ENCODE measurements at regions not wholly inside any gene's neighbourhood (a gene's known extent, or its start where the extent isn't known, plus 50 kb on each side); places are given as distances from the start of the nearest gene placed in this dataset.

- TF ChIP-seq, protein P1, sequence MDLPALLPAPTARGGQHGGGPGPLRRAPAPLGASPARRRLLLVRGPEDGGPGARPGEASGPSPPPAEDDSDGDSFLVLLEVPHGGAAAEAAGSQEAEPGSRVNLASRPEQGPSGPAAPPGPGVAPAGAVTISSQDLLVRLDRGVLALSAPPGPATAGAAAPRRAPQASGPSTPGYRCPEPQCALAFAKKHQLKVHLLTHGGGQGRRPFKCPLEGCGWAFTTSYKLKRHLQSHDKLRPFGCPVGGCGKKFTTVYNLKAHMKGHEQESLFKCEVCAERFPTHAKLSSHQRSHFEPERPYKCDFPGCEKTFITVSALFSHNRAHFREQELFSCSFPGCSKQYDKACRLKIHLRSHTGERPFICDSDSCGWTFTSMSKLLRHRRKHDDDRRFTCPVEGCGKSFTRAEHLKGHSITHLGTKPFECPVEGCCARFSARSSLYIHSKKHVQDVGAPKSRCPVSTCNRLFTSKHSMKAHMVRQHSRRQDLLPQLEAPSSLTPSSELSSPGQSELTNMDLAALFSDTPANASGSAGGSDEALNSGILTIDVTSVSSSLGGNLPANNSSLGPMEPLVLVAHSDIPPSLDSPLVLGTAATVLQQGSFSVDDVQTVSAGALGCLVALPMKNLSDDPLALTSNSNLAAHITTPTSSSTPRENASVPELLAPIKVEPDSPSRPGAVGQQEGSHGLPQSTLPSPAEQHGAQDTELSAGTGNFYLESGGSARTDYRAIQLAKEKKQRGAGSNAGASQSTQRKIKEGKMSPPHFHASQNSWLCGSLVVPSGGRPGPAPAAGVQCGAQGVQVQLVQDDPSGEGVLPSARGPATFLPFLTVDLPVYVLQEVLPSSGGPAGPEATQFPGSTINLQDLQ (CRISPR knock-in tag; IDR thresholded peaks at IDR 0.05): no peak
Measured at GRCh38 chr17:53471514-53471913, 351.2 kb upstream of the KIF2B start (continued).

- H3K4me2 ChIP-seq (ENCODE audit: low read depth, low read length): no peak overlapping the region
- CTCF ChIA-PET (ENCODE audit: low intra/inter-chr PET ratio, low total read pairs): no interaction called here
- DNase-seq (ENCODE audit: low spot score) (no peak), ATAC-seq (no peak), FAIRE-seq (no peak)
- in situ Hi-C loops (cut with HindIII; ENCODE audit: extremely low pct_ligation_motif_present, low pct_unique_long_range_greater_than_20kb) (no loop called here), intact Hi-C loops (cut with micrococcal nuclease; ENCODE audit: unreplicated experiment) (no loop called here)
- no peaks in the 10 kb centered on the region for H3K4me1 ChIP-seq (ENCODE audit: insufficient read depth, low read length)
- H2AFZ ChIP-seq (ENCODE audit: low read length): no peak overlapping the region
- H3K79me2 ChIP-seq (ENCODE audit: insufficient read depth, low read length): no peaks in the 10 kb centered on the region
- H3K27me3 ChIP-seq (ENCODE audit: control insufficient read depth in 1 of 2, insufficient read depth in 2 of 2, low read length in 2 of 2): no peaks in the 10 kb centered on the region
- WGBS (ENCODE audit: low lambda C conversion rate): 3% methylated on average over 1 of the region's 1 CpG
- H4K20me1 ChIP-seq (ENCODE audit: insufficient read depth, low read length): no peaks in the 10 kb centered on the region
- no peak overlapping the region for H3K4me3 ChIP-seq (replicated peaks in 1 of 3; ENCODE audit: insufficient read depth in 1 of 3, low read depth in 2 of 3, low read length in 3 of 3)
- TF ChIP-seq GLI4 (CRISPR knock-in tag; IDR thresholded peaks at IDR 0.05; ENCODE audit: borderline replicate concordance) (no peak), ZBTB21 (CRISPR knock-in tag; IDR thresholded peaks at IDR 0.05) (no peak), ZNF580 (CRISPR knock-in tag; IDR thresholded peaks at IDR 0.05; ENCODE audit: borderline replicate concordance, low read depth) (no peak), MAF1 (CRISPR knock-in tag; IDR thresholded peaks at IDR 0.05; ENCODE audit: borderline replicate concordance) (no peak), ZNF747 (CRISPR knock-in tag; IDR thresholded peaks at IDR 0.05; ENCODE audit: borderline replicate concordance) (no peak), SMARCE1 (IDR thresholded peaks at IDR 0.05; ENCODE audit: borderline replicate concordance) (no peak), SMC3 (IDR thresholded peaks at IDR 0.05; ENCODE audit: low read length) (no peak), ZFYVE20 (CRISPR knock-in tag; IDR thresholded peaks at IDR 0.05; ENCODE audit: borderline replicate concordance, low read depth) (no peak), ZNF567 (CRISPR knock-in tag; IDR thresholded peaks at IDR 0.05; ENCODE audit: borderline replicate concordance) (no peak), ZNF224 (CRISPR knock-in tag; IDR thresholded peaks at IDR 0.05) (no peak), ZNF225 (CRISPR knock-in tag; IDR thresholded peaks at IDR 0.05) (no peak), ZNF777 (CRISPR knock-in tag; IDR thresholded peaks at IDR 0.05) (no peak), ZNF101 (CRISPR knock-in tag; IDR thresholded peaks at IDR 0.05; ENCODE audit: borderline replicate concordance, low read depth) (no peak)
- TF ChIP-seq, protein P2, sequence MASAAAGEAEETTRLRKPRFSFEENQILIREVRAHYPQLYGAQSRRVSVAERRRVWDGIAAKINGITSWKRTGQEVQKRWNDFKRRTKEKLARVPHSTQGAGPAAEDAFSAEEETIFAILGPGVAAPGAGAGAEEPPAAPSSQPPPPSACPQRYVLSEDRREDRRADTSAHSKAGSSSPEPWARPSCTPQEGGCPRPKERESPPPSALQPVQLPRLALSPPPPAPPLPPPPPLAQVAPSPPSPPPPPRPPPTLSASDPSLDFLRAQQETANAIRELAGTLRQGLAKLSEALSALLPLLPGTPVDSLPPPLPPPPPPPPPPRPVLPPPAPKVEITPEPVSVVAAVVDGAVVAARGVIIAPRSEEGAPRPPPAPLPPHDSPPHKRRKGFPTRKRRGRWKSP (CRISPR knock-in tag; IDR thresholded peaks at IDR 0.05): no peak
- H3K9me3 ChIP-seq (ENCODE audit: low read length): peaks cover 91% of the 10 kb centered on the region
- POLR2A ChIA-PET: no interaction called here
- no TSS peak for BruUV-seq (replicated peaks)
- no peak overlapping the region for H3K9ac ChIP-seq (ENCODE audit: insufficient read depth, low read depth, low read length)
- no peaks in the 10 kb centered on the region for H3K36me3 ChIP-seq (replicated peaks in 1 of 2; ENCODE audit: control insufficient read depth in 1 of 2, insufficient read depth in 2 of 2, low read length in 2 of 2)
- H3K27ac ChIP-seq (ENCODE audit: extremely low read length, insufficient read depth, low read length): no peak overlapping the region
Measured at GRCh38 chr17:53470626-53471025, 352.1 kb upstream of the KIF2B start.

All from HepG2 (cell line).